ENCODE measurements at regions not wholly inside any gene's neighbourhood (a gene's known extent, or its start where the extent isn't known, plus 50 kb on each side); places are given as distances from the start of the nearest gene placed in this dataset.

DNA sequence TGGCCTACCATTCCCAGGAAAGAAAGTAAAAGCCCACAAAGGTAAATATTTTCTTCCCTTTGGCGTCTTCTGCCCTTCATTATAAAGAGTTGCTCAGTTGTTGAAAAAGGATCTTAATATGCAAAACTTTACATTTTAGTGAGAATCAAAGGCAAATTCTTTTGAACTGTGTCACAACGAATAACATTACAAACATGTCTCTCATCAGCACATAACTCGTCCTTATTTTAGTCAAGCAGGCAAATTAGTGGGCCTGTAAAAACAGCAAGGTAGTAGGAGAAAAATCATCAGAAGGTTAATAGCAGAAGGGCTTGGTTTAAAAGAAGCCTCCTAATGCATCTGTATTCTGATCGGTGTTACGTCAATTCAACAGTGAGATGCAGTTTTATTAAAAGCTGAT is 647.3 kb upstream of the DIPK2B start:
- Mint-ChIP-seq H3K27ac (no peak overlapping the region), H3K36me3 (ENCODE audit: low read depth) (peaks cover 38% of the 10 kb centered on the region), H3K4me3 (peak overlapping the region; percentile 15), H3K27me3 (ENCODE audit: low read depth, poor library complexity) (no peaks in the 10 kb centered on the region), H3K9me3 (peaks cover 47% of the 10 kb centered on the region), H3K4me1 (peaks cover 18% of the 10 kb centered on the region)
- TF ChIP-seq, protein P1, sequence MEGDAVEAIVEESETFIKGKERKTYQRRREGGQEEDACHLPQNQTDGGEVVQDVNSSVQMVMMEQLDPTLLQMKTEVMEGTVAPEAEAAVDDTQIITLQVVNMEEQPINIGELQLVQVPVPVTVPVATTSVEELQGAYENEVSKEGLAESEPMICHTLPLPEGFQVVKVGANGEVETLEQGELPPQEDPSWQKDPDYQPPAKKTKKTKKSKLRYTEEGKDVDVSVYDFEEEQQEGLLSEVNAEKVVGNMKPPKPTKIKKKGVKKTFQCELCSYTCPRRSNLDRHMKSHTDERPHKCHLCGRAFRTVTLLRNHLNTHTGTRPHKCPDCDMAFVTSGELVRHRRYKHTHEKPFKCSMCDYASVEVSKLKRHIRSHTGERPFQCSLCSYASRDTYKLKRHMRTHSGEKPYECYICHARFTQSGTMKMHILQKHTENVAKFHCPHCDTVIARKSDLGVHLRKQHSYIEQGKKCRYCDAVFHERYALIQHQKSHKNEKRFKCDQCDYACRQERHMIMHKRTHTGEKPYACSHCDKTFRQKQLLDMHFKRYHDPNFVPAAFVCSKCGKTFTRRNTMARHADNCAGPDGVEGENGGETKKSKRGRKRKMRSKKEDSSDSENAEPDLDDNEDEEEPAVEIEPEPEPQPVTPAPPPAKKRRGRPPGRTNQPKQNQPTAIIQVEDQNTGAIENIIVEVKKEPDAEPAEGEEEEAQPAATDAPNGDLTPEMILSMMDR (IDR thresholded peaks at IDR 0.05), result no peak
- DNase-seq, result no peak

DNA sequence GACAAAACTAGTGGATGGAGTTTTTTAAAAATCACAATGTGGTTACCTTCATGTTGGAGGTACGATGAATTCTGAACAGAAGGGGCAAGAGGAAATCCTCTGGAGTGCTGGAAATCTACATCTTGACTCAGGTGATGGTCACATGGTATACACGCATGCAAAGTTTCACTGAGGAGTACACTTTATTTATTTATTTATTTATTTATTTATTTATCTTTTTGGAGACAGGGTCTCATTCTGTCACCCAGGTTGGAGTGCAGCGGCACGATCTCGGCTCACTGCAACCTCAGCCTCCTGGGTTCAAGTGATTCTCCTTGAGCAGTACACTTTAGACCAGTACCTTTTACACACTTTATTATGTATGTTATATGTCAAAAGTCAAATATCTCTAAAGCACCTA is 645.7 kb upstream of the DIPK2B start:
- Mint-ChIP-seq H3K36me3 (ENCODE audit: low read depth) (peaks cover 50% of the 10 kb centered on the region), H3K9me3 (peaks cover 54% of the 10 kb centered on the region), H3K4me1 (peaks cover 15% of the 10 kb centered on the region), H3K27me3 (ENCODE audit: low read depth, poor library complexity) (no peaks in the 10 kb centered on the region), H3K27ac (no peak overlapping the region), H3K4me3 (no peak overlapping the region)
- TF ChIP-seq, protein P1 (IDR thresholded peaks at IDR 0.05), result no peak
- DNase-seq, result no peak

DNA sequence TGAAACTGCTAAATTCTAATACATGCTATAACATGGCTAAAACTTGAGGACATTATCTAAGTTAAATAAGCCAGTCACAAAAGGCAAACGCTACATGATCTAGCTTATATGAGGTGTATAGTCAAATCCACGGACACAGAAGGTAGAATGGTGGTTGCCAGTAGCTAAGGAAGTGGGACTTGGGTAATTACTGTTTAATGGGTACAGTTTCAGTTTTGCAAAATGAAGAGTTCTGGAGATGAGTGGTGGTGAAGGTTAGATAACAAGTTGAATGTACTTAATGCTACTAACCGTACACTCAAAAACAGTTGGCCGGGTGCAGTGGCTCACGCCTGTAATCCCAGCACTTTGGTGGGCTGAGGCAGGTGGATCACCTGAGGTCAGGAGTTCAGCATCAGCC is 644.5 kb upstream of the DIPK2B start:
- H3K9me3 Mint-ChIP-seq, result peaks cover 52% of the 10 kb centered on the region
- TF ChIP-seq, protein P1 (IDR thresholded peaks at IDR 0.05), result no peak
- no peaks in the 10 kb centered on the region for H3K27me3 Mint-ChIP-seq (ENCODE audit: low read depth, poor library complexity)
- no peak overlapping the region for H3K27ac Mint-ChIP-seq
- H3K36me3 Mint-ChIP-seq (ENCODE audit: low read depth), result peaks cover 54% of the 10 kb centered on the region
- no peak overlapping the region for H3K4me3 Mint-ChIP-seq
- peaks cover 9% of the 10 kb centered on the region for H3K4me1 Mint-ChIP-seq
- DNase-seq, result no peak

DNA sequence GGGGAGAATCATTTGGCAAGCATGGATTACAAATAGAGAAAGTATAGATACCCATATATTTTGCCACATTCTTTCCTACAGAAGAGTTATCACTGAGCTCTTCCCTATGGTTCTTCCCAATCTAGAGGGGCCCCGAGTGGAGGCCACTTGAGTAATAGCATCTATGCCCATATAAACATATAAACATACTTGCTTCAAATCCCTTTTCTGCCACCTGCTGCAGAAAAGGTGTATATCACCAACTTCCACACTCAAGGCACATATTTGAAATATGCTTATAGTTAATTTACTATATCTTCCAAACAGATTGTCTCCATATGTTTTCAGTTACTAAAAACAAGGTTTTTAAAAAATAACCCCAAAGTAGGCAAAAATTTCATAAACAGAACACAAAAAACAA is 642.8 kb upstream of the DIPK2B start:
- peaks cover 59% of the 10 kb centered on the region for H3K36me3 Mint-ChIP-seq (ENCODE audit: low read depth)
- TF ChIP-seq, protein P1 (IDR thresholded peaks at IDR 0.05), result no peak
- H3K9me3 Mint-ChIP-seq, result peaks cover 52% of the 10 kb centered on the region
- DNase-seq, result no peak
- no peak overlapping the region for H3K27ac Mint-ChIP-seq
- H3K4me3 Mint-ChIP-seq, result no peak overlapping the region
- H3K4me1 Mint-ChIP-seq, result no peaks in the 10 kb centered on the region
- H3K27me3 Mint-ChIP-seq (ENCODE audit: low read depth, poor library complexity), result no peaks in the 10 kb centered on the region

DNA sequence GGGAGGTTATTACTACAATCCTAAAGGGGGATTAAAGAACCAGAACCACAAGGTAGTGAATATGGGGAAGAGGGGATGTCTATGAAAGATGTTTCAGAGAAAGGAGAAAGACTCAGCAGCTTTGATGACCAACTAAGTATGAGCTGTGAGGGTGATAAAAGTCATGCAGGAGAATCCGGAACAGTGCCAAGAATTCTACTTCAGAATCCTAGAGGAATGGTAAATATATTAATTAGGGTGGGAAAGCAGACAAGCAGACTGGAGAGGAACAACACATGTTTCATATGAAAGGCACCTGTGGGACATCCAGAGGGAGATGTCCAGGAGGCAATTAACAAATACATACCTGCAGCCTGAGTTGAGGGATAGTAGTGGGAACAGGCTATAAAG is 642.2 kb upstream of the DIPK2B start:
- no peak overlapping the region for H3K4me3 Mint-ChIP-seq
- TF ChIP-seq, protein P1 (IDR thresholded peaks at IDR 0.05), result no peak
- peaks cover 56% of the 10 kb centered on the region for H3K9me3 Mint-ChIP-seq
- H3K27me3 Mint-ChIP-seq (ENCODE audit: low read depth, poor library complexity), result no peaks in the 10 kb centered on the region
- H3K36me3 Mint-ChIP-seq (ENCODE audit: low read depth), result peaks cover 59% of the 10 kb centered on the region
- no peak for DNase-seq
- no peaks in the 10 kb centered on the region for H3K4me1 Mint-ChIP-seq
- H3K27ac Mint-ChIP-seq, result no peak overlapping the region

DNA sequence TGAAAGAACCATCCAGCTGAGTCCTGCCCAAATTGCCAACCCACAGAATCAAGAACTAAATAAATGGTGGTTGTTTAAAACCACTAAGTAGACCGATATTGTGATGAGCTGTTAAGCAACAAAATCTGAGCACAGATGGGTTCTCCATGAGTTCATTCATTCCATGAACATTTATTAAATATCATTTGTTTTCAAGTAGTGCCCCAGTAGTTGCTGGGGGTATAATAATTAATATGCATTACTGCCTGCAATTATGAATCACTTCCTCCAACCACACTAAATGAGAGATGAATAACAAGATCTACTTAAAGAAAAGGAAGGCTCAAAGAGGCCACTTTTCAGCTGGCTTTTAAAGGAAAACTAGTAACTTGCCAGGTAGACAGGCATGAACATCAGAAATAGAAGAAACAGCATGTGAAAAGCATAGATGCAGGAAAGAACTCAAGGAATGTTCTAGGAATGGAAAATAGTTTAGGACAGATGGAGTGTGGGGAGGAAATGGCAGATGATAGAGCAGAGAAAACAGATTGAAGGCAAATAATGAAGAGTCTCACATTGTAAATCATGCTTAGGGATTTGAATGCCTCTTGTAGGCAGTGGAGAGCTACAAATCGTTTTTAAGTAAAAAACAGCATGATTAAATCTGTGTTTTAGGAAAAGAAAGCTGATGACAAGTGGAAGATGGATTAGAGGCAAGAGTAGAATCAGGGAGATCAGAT is 641.7 kb upstream of the DIPK2B start:
- peaks cover 63% of the 10 kb centered on the region for H3K36me3 Mint-ChIP-seq (ENCODE audit: low read depth)
- no peak for DNase-seq
- H3K4me1 Mint-ChIP-seq, result no peaks in the 10 kb centered on the region
- H3K27me3 Mint-ChIP-seq (ENCODE audit: low read depth, poor library complexity), result no peaks in the 10 kb centered on the region
- no peak overlapping the region for H3K4me3 Mint-ChIP-seq
- TF ChIP-seq, protein P1 (IDR thresholded peaks at IDR 0.05), result no peak
- peaks cover 59% of the 10 kb centered on the region for H3K9me3 Mint-ChIP-seq
- H3K27ac Mint-ChIP-seq, result peak overlapping the region; percentile 41
